ENCODE measurements at regions not wholly inside any gene's neighbourhood (a gene's known extent, or its start where the extent isn't known, plus 50 kb on each side); places are given as distances from the start of the nearest gene placed in this dataset.

- H3K9ac ChIP-seq (ENCODE audit: low read length), result no peak overlapping the region
- H3K4me3 ChIP-seq (ENCODE audit: low read depth in 1 of 2, low read length in 2 of 2), result no peak overlapping the region
- no peaks in the 10 kb centered on the region for H3K4me1 ChIP-seq (ENCODE audit: insufficient read depth, low read length)
- no peaks in the 10 kb centered on the region for H3K36me3 ChIP-seq (ENCODE audit: insufficient read depth, low read length)
- no peaks in the 10 kb centered on the region for H3K27me3 ChIP-seq (ENCODE audit: control insufficient read depth in 1 of 2, insufficient read depth in 2 of 2, low read length in 2 of 2)
- no peaks in the 10 kb centered on the region for H3K9me3 ChIP-seq (ENCODE audit: low read length)
- H3K27ac ChIP-seq (ENCODE audit: low read depth, low read length), result no peak overlapping the region
Observed at GRCh38 chr15:61736790-61737189, 323.5 kb downstream of the VPS13C start.

DNA sequence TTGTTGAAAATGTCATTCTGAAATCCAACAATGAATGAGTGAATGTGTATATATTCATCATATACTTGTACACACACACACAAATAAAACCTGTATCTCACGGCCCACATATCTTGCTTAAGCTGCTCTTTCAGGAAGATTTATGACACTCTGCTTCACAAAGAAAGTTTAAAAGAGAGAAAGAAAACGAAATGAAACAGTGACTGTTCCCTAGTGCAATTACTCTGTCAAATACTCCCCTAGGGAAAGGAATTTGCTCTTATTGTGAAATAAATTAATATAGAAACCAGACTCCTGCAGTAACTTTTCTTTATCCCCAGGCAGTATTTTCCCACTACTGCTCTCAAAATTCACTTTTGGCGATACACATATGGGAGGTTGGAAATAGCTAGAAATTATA is 329.1 kb downstream of the VPS13C start:
- Histone ChIP-seq H3K9me3 (ENCODE audit: low read length) (no peaks in the 10 kb centered on the region), H3K27me3 (ENCODE audit: control insufficient read depth in 1 of 2, insufficient read depth in 2 of 2, low read length in 2 of 2) (no peaks in the 10 kb centered on the region), H3K27ac (ENCODE audit: low read depth, low read length) (no peak overlapping the region), H3K4me3 (ENCODE audit: low read depth in 1 of 2, low read length in 2 of 2) (no peak overlapping the region), H3K36me3 (ENCODE audit: insufficient read depth, low read length) (no peaks in the 10 kb centered on the region), H3K4me1 (ENCODE audit: insufficient read depth, low read length) (no peaks in the 10 kb centered on the region), H3K9ac (ENCODE audit: low read length) (no peak overlapping the region)

DNA sequence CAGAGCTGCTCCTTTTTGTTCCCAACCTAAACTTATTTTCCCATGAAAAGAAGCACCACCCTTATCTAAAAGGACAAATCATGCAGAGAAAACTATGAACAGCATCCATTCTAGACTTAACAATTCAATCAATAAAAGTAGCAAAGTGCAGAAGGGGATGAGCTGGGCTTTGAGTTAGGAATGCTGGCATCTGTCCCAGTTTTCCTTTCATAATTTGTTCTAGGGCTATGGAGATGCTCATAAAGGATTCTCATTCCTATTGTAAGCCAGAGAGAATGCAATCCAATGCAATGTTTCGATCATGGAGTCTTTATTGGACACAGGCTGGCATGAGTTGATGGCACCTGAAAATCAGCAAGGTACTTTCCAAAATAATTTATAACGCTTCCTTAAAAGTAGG is 330.6 kb downstream of the VPS13C start:
- H3K27ac ChIP-seq (ENCODE audit: low read depth, low read length), result no peak overlapping the region
- no peaks in the 10 kb centered on the region for H3K36me3 ChIP-seq (ENCODE audit: insufficient read depth, low read length)
- no peaks in the 10 kb centered on the region for H3K27me3 ChIP-seq (ENCODE audit: control insufficient read depth in 1 of 2, insufficient read depth in 2 of 2, low read length in 2 of 2)
- H3K9ac ChIP-seq (ENCODE audit: low read length), result no peak overlapping the region
- H3K4me1 ChIP-seq (ENCODE audit: insufficient read depth, low read length), result no peaks in the 10 kb centered on the region
- no peak overlapping the region for H3K4me3 ChIP-seq (ENCODE audit: low read depth in 1 of 2, low read length in 2 of 2)
- no peaks in the 10 kb centered on the region for H3K9me3 ChIP-seq (ENCODE audit: low read length)

- no peak overlapping the region for H3K27ac ChIP-seq (ENCODE audit: low read depth, low read length)
- no peaks in the 10 kb centered on the region for H3K9me3 ChIP-seq (ENCODE audit: low read length)
- H3K4me3 ChIP-seq (ENCODE audit: low read depth in 1 of 2, low read length in 2 of 2), result no peak overlapping the region
- H3K27me3 ChIP-seq (ENCODE audit: control insufficient read depth in 1 of 2, insufficient read depth in 2 of 2, low read length in 2 of 2), result no peaks in the 10 kb centered on the region
- H3K9ac ChIP-seq (ENCODE audit: low read length), result no peak overlapping the region
- H3K36me3 ChIP-seq (ENCODE audit: insufficient read depth, low read length), result no peaks in the 10 kb centered on the region
- H3K4me1 ChIP-seq (ENCODE audit: insufficient read depth, low read length), result no peaks in the 10 kb centered on the region
Observed at GRCh38 chr15:61726166-61726565, 334.1 kb downstream of the VPS13C start.

DNA sequence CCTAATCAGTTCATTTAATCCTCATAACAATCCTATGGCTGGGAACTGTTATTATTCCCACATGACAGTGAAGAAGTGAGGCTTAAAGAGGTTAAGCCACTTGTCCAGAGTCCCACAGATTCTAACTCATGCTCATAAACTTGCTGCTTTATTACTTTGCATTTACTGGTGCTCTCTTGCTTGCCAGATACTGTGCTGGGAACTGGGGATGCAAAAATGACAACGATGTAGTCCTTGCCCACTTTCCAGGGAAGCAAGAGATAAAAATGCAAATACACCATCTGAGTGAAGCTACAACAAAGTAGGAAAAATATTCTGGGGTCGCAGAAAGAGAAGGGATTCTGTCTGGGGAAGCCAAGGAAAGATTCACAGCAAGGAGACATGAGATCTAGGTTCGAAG is 335.0 kb downstream of the VPS13C start:
- H3K9me3 ChIP-seq (ENCODE audit: low read length), result no peaks in the 10 kb centered on the region
- no peak overlapping the region for H3K27ac ChIP-seq (ENCODE audit: low read depth, low read length)
- no peaks in the 10 kb centered on the region for H3K27me3 ChIP-seq (ENCODE audit: control insufficient read depth in 1 of 2, insufficient read depth in 2 of 2, low read length in 2 of 2)
- no peaks in the 10 kb centered on the region for H3K4me1 ChIP-seq (ENCODE audit: insufficient read depth, low read length)
- no peak overlapping the region for H3K4me3 ChIP-seq (ENCODE audit: low read depth in 1 of 2, low read length in 2 of 2)
- H3K36me3 ChIP-seq (ENCODE audit: insufficient read depth, low read length), result no peaks in the 10 kb centered on the region
- no peak overlapping the region for H3K9ac ChIP-seq (ENCODE audit: low read length)

DNA sequence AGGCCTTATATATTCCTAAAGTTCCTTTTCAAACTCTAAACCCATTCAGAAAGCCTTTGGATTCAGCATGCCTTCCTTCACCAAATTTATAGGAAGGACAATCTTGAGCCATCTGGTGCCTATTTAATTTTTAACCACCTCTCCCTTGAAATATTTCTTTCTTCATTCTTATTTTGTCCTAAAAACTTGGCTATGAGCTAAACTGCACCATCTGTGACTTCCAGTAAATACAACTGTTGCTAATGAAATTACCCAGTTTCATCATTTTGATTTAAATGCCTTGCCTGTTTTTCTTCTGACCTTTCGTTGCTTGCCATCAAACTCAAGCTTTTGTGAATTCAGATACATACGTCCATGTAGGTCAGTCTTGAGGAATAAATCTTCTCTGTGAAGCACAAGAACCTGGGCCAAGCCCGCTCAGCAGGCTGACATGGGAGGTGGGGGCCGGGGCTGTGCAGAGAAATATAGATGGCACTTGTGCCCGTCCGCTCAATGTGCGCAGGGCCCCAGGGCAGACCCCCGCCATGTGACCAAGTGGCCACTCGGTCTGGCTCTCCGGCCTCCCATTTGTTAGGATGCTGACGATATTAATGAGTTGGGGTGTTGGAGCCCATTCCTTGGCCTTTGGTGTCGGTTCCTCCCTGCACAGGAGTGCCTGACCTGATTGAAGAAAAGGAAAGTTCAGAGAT is 335.9 kb downstream of the VPS13C start:
- Histone ChIP-seq H3K4me3 (ENCODE audit: low read depth in 1 of 2, low read length in 2 of 2) (no peak overlapping the region), H3K9me3 (ENCODE audit: low read length) (no peaks in the 10 kb centered on the region), H3K36me3 (ENCODE audit: insufficient read depth, low read length) (no peaks in the 10 kb centered on the region), H3K27me3 (ENCODE audit: control insufficient read depth in 1 of 2, insufficient read depth in 2 of 2, low read length in 2 of 2) (no peaks in the 10 kb centered on the region), H3K9ac (ENCODE audit: low read length) (no peak overlapping the region), H3K4me1 (ENCODE audit: insufficient read depth, low read length) (no peaks in the 10 kb centered on the region), H3K27ac (ENCODE audit: low read depth, low read length) (no peak overlapping the region)

DNA sequence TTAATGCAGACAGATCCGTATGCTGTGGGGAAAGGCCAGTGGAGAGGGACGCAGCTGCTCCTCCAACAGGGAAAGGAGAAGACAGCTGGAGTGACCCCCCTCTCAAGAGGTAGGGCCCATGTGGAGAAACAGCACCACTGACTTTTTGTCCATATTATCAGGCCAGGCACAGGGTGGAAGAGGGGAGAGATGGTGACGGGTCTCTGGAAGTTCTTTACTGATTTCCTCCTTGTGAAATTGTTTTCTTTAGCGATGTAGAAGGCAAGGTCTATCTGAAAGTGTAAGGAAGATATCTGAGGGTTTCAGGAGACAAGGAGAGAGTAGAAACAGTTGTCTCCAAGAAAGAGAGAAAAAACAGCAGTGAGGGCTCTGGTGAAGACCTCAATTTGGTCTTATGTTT is 338.8 kb downstream of the VPS13C start:
- Histone ChIP-seq H3K4me1 (ENCODE audit: insufficient read depth, low read length) (no peaks in the 10 kb centered on the region), H3K27me3 (ENCODE audit: control insufficient read depth in 1 of 2, insufficient read depth in 2 of 2, low read length in 2 of 2) (no peaks in the 10 kb centered on the region), H3K9me3 (ENCODE audit: low read length) (no peaks in the 10 kb centered on the region), H3K27ac (ENCODE audit: low read depth, low read length) (no peak overlapping the region), H3K9ac (ENCODE audit: low read length) (no peak overlapping the region), H3K36me3 (ENCODE audit: insufficient read depth, low read length) (no peaks in the 10 kb centered on the region), H3K4me3 (ENCODE audit: low read depth in 1 of 2, low read length in 2 of 2) (no peak overlapping the region)

GRCh38 chr15:61720197-61720704 is 340.0 kb downstream of the VPS13C start:
- Histone ChIP-seq H3K27ac (ENCODE audit: low read depth, low read length) (no peak overlapping the region), H3K36me3 (ENCODE audit: insufficient read depth, low read length) (no peaks in the 10 kb centered on the region), H3K9ac (ENCODE audit: low read length) (no peak overlapping the region), H3K9me3 (ENCODE audit: low read length) (no peaks in the 10 kb centered on the region), H3K27me3 (ENCODE audit: control insufficient read depth in 1 of 2, insufficient read depth in 2 of 2, low read length in 2 of 2) (no peaks in the 10 kb centered on the region), H3K4me1 (ENCODE audit: insufficient read depth, low read length) (no peaks in the 10 kb centered on the region), H3K4me3 (ENCODE audit: low read depth in 1 of 2, low read length in 2 of 2) (no peak overlapping the region)

DNA sequence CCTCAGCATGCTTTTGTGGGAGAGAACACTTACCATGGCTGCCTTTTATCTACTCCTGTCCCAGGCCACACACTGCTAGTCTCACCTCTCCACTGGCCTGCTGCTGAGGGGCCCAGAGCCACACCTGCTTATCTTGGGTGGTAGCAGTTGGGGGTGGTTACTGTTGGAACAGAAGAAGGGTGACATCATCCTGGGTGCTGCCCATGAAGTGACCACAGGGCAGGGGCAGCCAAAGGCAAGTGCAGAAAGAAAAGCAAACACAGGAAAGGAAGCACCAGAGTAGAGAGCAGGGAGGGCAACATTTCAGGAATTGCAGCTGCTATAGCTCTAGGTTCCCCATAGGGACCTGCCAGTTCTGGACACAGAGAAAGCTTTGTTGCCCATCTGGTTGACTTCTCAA is 345.2 kb downstream of the VPS13C start:
- Histone ChIP-seq H3K27ac (ENCODE audit: low read depth, low read length) (no peak overlapping the region), H3K27me3 (ENCODE audit: control insufficient read depth in 1 of 2, insufficient read depth in 2 of 2, low read length in 2 of 2) (no peaks in the 10 kb centered on the region), H3K36me3 (ENCODE audit: insufficient read depth, low read length) (no peaks in the 10 kb centered on the region), H3K4me3 (ENCODE audit: low read depth in 1 of 2, low read length in 2 of 2) (no peak overlapping the region), H3K9ac (ENCODE audit: low read length) (no peak overlapping the region), H3K9me3 (ENCODE audit: low read length) (no peaks in the 10 kb centered on the region), H3K4me1 (ENCODE audit: insufficient read depth, low read length) (no peaks in the 10 kb centered on the region)

GRCh38 chr15:61712129-61712759 is 348.0 kb downstream of the VPS13C start:
- Histone ChIP-seq H3K27ac (ENCODE audit: low read depth, low read length) (no peak overlapping the region), H3K27me3 (ENCODE audit: control insufficient read depth in 1 of 2, insufficient read depth in 2 of 2, low read length in 2 of 2) (no peaks in the 10 kb centered on the region), H3K9me3 (ENCODE audit: low read length) (no peaks in the 10 kb centered on the region), H3K9ac (ENCODE audit: low read length) (no peak overlapping the region), H3K4me1 (ENCODE audit: insufficient read depth, low read length) (no peaks in the 10 kb centered on the region), H3K4me3 (ENCODE audit: low read depth in 1 of 2, low read length in 2 of 2) (no peak overlapping the region), H3K36me3 (ENCODE audit: insufficient read depth, low read length) (no peaks in the 10 kb centered on the region)

DNA sequence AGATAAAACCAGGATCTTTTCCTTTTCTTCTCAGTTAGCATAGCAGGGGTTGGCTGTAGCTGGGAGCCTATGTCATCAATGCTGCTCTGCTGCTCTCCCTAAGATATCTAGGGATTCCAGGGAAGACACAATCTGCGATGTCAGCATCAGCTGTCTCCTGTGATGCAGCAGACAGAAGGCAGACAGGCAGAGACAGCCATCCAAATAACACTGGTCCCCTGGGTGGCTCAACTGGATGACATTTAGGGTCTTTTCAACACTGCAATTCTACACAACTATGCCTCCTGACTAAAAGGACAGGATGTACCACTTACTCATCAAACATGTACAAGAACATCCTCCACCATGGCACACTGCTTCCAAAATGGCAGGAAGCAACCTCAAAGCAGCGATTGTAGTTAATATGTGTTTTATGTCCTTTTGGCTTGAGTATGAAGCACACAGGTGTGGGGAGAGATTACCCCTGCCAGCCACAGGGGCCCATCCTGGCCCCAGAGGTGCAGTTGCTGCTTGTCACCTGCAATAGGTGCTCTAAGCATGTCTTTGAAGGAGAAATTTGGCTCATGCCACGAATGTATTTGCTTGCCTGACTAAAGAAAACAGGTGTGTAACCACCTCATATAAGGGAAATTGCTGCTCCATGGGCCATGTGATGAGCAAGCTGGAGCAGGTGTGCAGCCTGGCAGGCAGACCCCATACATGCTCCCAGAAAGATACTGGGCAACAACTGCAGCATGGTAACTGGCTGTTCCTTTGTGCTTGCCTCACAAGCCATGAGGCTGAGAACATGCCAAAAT is 357.8 kb downstream of the VPS13C start:
- H3K27ac ChIP-seq (ENCODE audit: low read depth, low read length), result no peak overlapping the region
- no peaks in the 10 kb centered on the region for H3K36me3 ChIP-seq (ENCODE audit: insufficient read depth, low read length)
- H3K4me1 ChIP-seq (ENCODE audit: insufficient read depth, low read length), result no peaks in the 10 kb centered on the region
- no peaks in the 10 kb centered on the region for H3K9me3 ChIP-seq (ENCODE audit: low read length)
- no peaks in the 10 kb centered on the region for H3K27me3 ChIP-seq (ENCODE audit: control insufficient read depth in 1 of 2, insufficient read depth in 2 of 2, low read length in 2 of 2)
- no peak overlapping the region for H3K9ac ChIP-seq (ENCODE audit: low read length)
- no peak overlapping the region for H3K4me3 ChIP-seq (ENCODE audit: low read depth in 1 of 2, low read length in 2 of 2)

Measured in muscle layer of colon (tissue), 2 donors.